ENCODE measurements at regions not wholly inside any gene's neighbourhood (a gene's known extent, or its start where the extent isn't known, plus 50 kb on each side); places are given as distances from the start of the nearest gene placed in this dataset.
"Not testable (repeated sequence)": the region's sequence is repeated elsewhere in the genome, so short reads cannot be mapped to it uniquely, and the experiment has no call there.

DNA sequence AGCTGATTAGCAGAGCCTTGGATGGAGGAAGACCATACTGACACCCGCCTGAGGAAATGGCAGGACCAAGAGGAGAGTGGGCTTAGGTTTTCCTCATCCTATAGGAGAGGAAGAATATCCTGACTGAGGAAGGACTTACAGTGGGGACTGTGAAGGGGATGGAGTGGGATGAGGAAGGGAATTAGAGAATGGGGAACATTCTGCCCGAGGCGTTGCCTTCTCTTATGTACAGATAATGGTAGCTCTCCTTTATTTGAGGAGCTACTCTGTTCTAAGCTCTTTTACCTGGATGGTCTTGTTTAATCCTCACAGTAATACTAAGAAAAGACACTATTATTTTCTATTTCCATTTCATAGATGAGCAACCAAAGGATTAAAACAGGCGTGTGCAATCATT, 56.0 kb downstream of the OLFML3 start:
- Histone ChIP-seq H3K27ac (no peak overlapping the region), H3K4me1 (no peaks in the 10 kb centered on the region), H3K36me3 (no peaks in the 10 kb centered on the region), H3K9me3 (no peaks in the 10 kb centered on the region), H3K4me3 (no peak overlapping the region), H3K27me3 (no peaks in the 10 kb centered on the region)
- ATAC-seq (ENCODE audit: low FRiP score in 2 of 2), result no peak
- 97 to 98% methylated on average over 4 of the region's 4 CpGs for WGBS, 2 donors
- TF ChIP-seq, protein P1, sequence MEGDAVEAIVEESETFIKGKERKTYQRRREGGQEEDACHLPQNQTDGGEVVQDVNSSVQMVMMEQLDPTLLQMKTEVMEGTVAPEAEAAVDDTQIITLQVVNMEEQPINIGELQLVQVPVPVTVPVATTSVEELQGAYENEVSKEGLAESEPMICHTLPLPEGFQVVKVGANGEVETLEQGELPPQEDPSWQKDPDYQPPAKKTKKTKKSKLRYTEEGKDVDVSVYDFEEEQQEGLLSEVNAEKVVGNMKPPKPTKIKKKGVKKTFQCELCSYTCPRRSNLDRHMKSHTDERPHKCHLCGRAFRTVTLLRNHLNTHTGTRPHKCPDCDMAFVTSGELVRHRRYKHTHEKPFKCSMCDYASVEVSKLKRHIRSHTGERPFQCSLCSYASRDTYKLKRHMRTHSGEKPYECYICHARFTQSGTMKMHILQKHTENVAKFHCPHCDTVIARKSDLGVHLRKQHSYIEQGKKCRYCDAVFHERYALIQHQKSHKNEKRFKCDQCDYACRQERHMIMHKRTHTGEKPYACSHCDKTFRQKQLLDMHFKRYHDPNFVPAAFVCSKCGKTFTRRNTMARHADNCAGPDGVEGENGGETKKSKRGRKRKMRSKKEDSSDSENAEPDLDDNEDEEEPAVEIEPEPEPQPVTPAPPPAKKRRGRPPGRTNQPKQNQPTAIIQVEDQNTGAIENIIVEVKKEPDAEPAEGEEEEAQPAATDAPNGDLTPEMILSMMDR (IDR thresholded peaks at IDR 0.05), result no peak
- no peak for TF ChIP-seq POLR2A (IDR thresholded peaks at IDR 0.05)
- no peak for TF ChIP-seq POLR2AphosphoS5 (IDR thresholded peaks at IDR 0.05)
- TF ChIP-seq EP300 (IDR thresholded peaks at IDR 0.05), result no peak
- DNase-seq, result no peak

GRCh38 chr1:114036841-114037630, 57.8 kb downstream of the OLFML3 start:
- H3K27me3 ChIP-seq; H3K9me3 ChIP-seq; H3K4me1 ChIP-seq; DNase-seq; H3K27ac ChIP-seq; H3K36me3 ChIP-seq; H3K4me3 ChIP-seq; ATAC-seq (ENCODE audit: low FRiP score in 2 of 2): not testable (repeated sequence)
- 81 to 83% methylated on average over 17 of the region's 17 CpGs for WGBS, 2 donors

DNA sequence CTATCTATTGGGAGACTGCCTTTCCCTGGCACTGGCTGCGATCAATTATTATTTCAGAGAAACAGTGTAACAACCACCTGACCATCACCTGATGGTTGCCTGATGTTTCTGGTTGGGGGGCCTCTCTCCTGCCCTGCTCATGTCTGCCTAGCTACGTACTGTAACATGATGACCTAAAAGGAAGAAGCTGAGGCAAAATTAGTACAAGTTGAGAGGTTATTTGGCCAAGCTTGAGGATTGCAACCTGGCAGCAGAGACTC, 58.3 kb downstream of the OLFML3 start:
- Histone ChIP-seq H3K4me1 (peaks cover 0 to 2% (median 0%) of the 10 kb centered on the region in 4 donors), H3K27me3 (no peaks in the 10 kb centered on the region), H3K4me3 (no peak overlapping the region), H3K9me3 (no peaks in the 10 kb centered on the region), H3K36me3 (no peaks in the 10 kb centered on the region), H3K27ac (no peak overlapping the region)
- DNase-seq (no peak), ATAC-seq (ENCODE audit: low FRiP score in 2 of 2) (no peak)
- TF ChIP-seq EP300 (IDR thresholded peaks at IDR 0.05) (no peak), POLR2A (IDR thresholded peaks at IDR 0.05) (no peak), POLR2AphosphoS5 (IDR thresholded peaks at IDR 0.05) (no peak)
- TF ChIP-seq, protein P1 (IDR thresholded peaks at IDR 0.05), result no peak
- WGBS, 2 donors, result 91 to 96% methylated on average over 2 of the region's 2 CpGs

GRCh38 chr1:114037962-114038816, 58.9 kb downstream of the OLFML3 start:
- no peak for DNase-seq
- Histone ChIP-seq H3K9me3 (no peaks in the 10 kb centered on the region), H3K27ac (no peak overlapping the region), H3K4me1 (peaks cover 0 to 2% (median 0%) of the 10 kb centered on the region in 4 donors), H3K4me3 (no peak overlapping the region), H3K36me3 (no peaks in the 10 kb centered on the region), H3K27me3 (no peaks in the 10 kb centered on the region)
- 88 to 89% methylated on average over 3 of the region's 3 CpGs for WGBS, 2 donors
- ATAC-seq (ENCODE audit: low FRiP score in 2 of 2), result no peak
- TF ChIP-seq, protein P1 (IDR thresholded peaks at IDR 0.05), result no peak
- no peak for TF ChIP-seq POLR2A (IDR thresholded peaks at IDR 0.05)
- no peak for TF ChIP-seq EP300 (IDR thresholded peaks at IDR 0.05)
- no peak for TF ChIP-seq POLR2AphosphoS5 (IDR thresholded peaks at IDR 0.05)
